SIG-M5 (cell line): ENCODE measurements at regions not wholly inside any gene's neighbourhood (a gene's known extent, or its start where the extent isn't known, plus 50 kb on each side); places are given as distances from the start of the nearest gene placed in this dataset.

ENCODE experiments used
- DNase-seq: peaks from one replicate; lab custom pipeline; 2025; lab: John Stamatoyannopoulos, UW

DNA sequence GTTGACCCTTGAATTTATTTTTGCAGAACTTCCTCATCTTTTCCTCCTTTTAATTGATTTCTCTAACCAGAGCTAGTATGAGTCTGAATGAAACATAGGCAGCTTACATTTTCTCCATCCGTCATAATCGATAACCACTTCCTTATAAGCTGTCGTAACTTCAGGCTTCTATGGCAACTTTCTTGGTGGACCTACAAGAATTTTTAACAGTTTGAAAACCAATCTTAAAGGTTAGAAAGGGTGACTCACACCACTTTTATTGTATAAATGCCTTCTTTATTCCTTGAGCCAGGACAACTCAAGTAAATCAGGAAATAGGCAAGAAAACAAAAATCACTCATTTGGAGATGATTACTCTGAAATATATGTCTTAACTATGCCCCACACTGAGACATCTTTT, 105.7 kb upstream of the KL start:
- peak; percentile 66 for DNase-seq

DNA sequence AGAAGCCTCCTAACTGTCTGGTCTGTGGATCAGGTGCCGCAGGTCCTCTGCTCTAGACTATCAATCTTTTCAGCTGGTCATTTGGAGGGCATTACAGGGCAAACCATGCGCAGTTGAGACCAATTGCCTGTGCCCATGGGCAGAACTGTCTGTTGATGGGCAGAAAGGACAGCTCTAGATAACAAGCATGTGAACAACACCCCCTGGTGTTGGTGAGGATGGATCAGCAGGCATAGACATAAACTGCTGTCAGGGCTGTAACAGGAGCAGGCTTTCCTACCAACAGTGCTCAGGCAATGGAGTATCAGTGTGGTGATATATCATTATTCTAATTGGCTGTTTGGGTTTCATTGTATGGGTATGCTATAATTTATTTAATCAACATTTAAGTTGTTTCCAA, 104.7 kb upstream of the KL start:
- DNase-seq: no peak

DNA sequence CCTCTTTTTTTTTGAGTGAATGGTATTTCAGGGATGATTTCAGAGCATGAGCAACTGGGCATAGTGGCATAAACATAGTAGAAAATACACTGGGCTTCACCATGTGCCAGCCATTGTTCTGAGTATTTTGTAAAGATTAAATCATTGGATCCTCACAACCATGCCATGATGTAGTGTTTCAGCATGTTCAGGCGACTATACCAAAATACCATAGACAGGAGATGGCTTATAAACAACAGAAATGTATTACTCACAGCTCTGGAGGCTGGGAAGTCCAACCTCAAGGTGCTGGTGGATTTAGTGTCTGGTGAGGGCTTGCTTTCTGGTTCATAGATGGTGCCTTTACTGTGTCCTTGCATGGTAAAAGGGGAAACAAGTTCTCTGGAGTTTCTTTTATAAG, 101.5 kb upstream of the KL start:
- DNase-seq: no peak

DNA sequence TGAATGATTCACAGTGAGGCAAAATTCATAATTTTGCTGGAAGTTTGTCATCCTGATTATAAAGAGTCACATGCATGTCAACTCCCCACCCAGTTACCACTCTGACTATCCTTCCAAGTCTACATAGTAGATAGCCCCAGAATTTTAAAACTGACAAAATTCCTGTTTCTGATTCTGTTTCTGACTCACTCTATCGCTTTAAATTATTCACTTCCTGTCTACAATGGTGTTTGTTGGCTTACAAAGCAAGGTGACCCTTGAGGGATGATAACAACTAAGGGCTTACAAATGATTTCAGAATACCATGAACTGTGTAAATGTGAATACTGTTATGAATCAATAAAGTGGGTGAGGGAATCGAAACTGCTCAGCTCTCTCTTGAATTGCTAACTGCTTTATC, 98.7 kb upstream of the KL start:
- DNase-seq: no peak

DNA sequence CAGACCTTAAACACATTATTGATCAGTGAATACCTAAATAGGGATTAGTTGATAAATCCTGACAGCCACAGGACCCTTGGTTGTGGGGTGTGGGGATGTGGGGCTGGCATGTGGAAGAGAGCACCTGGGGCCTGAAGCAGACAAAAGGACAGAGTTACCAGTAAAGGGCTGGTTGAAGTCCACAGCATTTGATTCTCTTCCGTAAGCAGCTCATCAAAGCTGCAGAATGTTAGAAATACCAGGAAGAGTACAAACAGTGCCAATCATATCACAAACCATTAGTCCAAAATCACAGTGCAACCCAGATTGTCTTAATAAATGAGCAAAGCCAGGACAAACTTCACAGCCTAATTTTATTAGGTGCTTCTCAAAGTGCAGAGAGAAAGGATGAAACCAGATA, 92.5 kb upstream of the KL start:
- no peak for DNase-seq

DNA sequence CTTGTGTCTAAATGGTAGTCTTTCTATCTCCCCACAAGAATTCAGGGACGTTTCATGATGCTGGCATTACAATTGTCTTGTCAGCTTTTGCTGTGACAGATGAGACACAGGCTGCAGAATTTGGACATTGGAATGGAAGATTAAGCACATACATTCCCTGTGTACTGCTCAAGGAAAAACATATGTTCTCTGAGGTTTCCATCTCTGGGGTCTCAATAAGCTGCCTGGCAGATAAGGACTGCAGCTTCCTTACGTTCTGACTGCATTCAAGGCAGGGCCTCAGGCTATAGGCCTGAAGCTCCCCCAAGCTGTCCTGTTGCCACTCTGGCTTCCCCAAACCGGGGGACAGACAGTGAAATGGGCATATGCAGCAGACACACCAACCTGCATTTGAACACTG, 91.3 kb upstream of the KL start:
- no peak for DNase-seq

DNA sequence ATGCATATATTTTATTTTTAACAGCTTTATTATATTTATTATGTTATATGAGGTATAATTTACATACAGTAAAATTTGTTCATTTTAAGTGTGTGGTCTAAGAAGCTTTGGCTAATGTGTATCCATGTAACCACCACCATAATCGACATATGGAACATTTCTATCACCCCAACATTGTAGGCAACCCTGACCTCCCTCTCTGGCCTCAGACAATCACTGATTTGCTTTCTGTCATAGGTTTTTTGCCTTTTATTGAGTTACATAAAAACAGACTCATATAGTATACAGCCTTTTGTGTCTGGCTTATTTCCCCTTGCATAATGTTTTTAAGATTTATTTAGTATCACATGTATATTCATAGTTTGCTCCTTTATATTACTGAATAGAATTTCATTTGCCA, 90.7 kb upstream of the KL start:
- DNase-seq: no peak

DNA sequence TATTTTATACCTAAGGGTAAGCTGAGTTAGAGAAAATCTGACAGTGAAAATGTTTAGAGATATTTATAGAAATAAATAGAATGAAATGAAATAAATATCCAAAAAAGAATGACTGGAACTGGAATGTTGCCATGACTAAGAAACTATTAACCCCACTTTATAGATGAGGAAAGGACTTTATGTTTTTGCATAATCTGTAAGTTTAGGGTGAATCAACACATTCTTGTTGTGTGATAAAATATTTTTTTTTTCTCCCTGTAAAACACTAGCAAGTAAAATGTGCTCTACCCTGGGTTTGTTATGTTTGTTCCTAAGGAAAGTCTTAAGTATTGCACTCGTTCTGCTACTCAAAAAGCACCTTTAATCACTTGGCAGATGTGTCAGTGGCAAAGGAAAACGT, 83.8 kb upstream of the KL start:
- DNase-seq: no peak

DNA sequence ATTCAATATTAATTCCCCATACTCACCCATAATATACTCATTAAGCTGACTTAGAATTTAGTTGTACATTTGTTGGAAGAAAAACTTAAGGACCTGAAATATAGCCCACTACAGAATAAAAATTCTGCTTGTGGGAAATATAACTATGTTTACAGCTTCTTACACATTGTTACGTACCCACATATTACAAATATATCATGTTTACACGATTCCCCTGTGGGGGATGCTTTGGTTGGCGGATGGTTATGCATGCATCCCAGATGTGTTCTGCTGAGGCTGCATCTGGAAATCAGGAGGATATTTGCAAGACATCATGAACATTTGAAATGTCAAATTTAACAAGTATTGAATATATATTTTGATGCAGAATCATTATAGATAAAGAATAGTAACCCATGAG, 79.5 kb upstream of the KL start:
- DNase-seq: no peak

DNA sequence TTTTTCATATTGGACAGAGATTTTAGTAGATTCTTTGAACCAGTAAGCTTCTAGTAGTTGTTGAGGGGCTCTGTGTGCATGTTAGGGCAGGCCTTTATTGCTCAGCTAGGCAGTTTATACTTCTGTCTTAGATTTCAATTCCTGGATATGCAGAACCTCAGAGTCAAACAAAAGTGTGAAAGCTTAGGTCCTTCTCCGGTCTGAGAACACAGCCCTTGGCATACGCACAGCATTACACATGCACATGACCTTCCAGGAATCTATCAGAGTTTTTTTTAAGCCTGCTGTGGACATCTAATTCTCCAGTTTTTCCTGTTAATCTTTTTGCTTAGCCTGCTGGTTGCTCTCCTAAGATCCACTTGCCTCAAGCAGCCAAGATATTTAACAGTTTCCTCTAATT, 77.9 kb upstream of the KL start:
- no peak for DNase-seq

DNA sequence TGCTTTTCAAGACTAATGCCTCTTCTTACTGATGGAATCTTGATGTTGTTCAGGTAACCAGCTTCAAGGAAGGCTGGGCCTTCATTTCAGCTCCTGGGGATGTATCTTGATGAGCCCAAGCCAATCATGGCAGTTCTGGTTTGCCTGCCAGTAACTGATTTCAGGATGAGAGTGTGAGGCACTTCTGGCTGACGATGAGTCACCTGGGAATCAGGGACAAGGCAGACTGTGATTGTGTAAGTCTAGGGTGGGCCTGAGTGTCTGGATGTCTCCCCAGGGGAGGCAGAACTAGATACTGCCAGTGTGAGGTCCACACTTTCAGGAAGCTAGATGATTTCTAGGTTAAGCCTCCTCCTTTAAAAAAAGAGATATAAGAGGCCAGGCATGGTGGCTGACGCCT, 77.3 kb upstream of the KL start:
- no peak for DNase-seq

DNA sequence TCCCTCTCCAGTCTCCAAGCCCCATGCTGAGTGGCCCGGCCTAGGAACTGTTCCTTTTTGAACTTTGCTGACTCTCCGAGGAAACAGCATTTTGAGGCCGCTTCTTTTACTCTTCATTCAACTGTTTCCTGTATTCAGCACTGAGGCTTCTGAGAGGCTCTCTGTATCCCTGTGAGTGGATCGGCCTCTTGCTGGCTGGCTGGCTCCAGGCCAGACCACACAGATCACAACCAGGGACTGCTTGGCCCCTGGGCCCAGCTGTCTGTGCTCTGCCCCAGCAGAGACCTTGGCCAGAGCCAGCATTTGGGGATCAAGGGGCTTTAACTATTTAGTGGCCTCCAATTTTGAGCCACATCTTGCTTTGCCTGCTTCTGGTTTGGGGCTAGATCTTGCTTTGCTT, 75.6 kb upstream of the KL start:
- no peak for DNase-seq

DNA sequence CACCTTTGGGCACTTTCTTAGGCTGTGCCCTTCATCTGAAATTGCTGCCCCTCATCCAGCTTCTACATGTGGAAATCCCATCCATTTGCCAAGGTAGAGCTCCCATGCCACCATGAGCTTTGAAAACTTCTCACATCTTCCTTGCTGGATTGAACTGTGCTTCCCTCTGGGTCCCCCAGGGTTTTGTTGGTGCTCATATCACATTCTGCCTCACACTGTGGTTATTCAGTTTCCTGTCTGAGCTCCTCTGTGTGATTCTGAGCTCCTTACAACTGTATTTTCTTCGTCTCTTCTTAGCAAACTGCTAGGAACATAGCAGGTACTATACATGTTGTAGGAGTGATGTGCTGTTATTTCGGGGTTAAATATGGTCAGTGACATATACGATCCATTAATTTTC, 74.9 kb upstream of the KL start:
- DNase-seq: no peak

DNA sequence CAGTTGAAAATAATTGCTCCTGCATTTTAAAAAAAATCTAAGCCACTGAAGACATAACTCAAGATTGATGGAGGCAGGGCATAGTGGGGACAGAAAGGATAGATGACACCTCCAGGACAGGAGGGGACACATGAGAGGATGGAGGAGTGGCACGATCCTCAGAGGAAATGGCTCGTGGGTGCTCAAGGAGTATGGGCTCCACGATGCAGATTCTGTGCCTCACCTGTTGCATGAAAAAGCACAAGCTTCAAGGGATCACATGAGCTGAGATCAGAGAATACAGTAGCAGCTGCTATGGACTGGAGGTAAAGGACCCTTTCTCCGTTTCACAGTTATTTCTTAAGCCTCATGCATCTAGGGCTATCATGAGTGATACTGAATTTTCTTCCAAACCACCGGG, 69.7 kb upstream of the KL start:
- DNase-seq: no peak

DNA sequence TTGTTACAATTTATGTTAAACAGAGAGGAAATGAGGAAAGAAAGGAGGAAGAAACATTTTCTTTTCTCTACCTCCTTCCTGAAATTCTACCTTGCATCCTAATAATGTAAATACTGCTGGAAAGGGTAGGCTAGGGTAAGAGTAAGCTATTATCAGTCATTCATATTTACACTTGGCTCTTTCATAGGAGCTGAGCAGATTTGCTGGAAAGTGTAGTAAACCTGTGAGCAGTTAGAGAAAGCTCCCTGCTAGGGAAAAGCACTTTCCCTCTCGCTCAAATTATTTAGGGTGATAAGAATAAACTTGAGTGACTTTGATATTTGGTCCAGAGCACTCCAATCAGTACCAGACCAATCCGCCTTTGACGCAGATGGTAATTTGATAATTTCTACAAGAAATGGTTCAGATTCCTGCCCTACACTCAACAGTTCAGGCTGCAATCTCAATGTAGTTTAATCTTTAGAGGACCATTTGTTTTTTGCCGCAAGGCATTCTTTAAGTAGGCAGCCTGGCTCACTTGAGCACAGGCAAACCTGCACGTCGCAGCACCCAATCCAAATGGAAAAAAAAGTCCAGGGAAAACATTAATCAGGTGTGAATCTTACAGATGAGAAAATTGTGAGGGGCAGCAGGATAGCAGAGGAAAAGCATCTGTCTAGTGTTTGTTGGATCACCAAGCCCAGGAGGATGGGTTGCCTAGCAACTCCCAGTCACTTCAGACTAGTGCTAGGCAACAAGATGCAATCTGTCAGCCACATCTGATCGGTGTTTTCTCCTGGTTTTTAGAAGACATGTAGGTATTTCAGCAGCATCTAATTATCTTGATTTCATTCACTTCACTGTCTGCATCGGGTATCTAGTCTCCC, 68.6 kb upstream of the KL start:
- DNase-seq: no peak

DNA sequence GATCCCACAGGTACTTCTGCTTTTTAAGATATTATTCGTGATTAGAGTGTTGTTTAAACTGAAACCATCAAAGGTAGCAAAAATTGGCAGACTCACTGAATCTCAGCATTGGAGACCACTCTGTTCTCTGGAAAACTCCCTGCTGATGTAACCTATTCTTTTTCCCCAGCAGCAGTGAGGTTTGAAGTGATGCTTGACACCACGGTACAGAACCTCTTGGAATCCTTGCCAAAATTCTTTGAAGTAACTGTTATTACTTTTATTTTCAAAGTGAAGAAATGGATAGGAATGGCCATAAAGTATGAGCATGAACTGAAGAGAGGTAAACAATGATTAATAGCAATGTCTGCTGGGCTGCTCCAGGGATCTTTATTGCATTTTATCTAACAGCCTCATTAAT, 66.4 kb upstream of the KL start:
- no peak for DNase-seq

DNA sequence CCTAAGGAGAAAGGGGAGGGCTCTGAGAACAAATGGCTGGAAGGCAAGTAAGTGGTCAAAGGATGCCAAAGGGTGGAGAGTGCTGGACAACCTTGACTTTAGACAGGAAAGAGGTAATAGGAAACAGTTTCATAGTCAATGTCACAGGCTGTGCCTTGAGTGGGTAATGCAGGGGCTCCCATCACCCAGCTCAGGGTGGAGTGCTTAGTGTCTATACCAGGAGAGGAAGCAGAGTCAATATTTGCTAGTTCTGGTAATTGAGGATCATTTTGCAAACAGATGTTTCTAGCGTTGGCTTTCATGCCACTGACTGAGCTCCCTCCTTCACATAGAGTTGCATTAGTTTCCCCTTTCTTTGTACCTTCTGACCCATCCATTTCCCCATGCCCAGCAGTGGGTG, 64.6 kb upstream of the KL start:
- DNase-seq: no peak

DNA sequence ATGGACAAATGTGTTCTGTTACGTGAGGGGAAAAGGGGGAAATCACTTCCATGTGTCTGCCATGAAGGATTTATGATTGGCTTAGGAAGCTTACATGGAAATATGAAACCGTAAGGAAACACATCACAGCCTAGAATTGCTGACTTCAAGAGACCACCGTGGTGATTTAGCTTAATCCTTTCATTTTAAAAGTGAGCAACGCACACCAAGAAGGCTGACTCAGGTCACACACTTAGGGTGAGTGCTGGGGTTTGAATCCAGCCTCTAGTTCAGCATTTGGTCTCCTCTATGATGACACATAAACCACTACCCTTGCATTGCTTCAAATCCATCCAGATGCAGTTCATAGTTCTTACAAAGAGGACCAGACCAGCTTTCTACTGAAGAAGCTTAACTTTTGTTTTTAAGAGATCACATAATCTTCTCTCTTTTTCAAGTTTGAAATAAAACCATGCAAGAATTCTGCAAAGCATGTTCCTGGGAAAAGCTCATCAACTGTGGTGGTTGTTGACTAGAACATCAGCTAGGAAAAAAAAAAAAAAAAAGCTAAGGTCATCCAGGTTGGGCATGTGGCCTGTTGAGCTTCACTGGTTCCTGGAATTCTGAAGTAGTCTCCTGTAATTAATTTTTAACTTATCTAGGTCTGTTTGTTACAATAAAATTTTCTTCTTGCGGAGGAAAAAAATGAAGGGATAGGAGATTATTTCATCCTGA, 60.2 kb upstream of the KL start:
- DNase-seq: no peak

DNA sequence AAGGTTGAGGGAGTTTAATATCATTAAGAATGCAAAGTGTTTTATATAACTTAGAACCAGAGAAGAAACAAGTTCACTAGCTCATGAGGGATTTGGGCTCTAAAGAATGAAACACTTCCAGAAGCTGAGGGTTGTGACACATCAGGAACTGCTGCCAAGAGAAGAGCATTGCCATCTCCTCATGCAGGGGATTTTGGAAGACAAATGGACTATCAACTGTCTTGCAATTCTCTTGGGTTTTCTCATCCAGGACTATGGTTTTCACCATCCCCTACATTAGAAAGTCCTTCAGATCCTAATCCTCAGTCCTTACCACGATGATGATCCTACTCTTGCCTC, 59.7 kb upstream of the KL start:
- DNase-seq: no peak

DNA sequence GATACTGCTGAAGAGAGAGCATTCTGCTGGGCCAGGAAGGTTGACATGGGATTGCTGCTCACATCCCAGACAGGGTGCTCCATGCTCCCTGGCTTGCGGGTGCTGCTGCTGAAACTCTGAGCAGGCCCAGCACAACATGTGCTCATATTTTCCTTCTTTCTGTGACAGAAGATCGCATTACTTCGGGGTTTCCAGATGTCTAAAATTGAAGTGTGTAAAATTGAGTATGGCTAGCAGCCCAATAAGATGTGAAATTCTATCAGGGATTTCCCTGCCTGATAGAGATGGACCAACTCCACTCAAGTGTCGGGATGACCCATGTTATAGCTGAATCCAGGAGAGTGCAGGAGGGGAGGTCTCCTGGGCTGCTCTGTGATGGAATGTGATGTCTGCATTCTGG, 55.6 kb upstream of the KL start:
- no peak for DNase-seq

DNA sequence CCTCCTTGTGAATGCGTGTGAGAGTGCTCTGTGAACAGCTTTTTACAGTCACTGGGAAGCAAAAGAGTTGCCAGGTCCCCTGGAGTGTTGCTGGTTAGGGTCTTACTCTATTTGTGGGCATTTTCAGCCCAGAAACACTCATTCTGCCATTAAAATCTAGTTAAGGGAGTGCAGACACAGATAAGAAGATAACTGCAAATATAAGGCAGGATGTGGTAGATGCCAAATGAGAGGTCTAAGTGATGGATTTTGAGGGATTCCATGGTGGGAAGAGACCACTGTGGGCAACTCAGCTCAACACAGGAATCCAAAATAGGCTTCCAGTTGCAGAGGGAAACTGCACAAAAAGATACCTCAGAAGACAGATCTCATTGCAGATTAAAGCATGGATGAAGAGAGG, 54.5 kb upstream of the KL start:
- DNase-seq: no peak

DNA sequence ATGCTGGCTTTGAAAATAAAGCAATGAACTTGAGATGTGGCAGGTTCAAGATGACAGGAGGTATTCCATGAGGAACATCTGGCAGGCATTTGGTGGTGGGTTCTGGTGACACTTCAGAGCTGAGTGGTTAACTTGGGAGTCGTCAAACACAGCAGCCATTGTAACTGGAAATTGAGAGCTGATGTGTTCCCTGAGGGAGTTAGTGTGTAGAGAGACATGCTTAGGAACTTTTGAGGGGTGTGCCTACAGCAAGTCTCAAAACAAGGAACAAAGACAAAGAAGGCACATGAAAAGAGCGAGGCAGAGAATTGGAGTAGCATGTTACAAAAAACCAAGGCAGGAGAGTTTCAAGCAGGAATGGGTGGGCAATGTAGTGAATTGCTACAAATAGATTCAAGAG, 53.9 kb upstream of the KL start:
- DNase-seq: no peak

DNA sequence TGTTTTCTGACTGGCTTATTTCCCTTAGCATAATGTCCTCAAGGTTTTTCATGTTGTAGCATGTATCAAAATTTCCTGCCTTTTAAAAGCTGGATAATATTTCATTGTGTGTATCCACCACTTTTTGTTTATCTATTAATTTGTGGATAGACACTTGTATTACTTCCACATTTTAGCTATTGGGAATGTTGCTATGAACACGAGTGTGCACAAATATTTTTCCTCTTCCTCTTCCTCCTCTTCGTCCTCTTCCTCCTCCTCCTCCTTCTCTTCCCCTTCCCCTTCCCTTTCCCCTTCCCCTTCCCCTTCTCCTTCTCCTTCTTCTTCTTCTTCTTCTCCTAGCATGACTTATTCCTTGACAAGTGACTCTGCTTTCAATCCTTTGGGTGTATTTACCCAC, 51.2 kb upstream of the KL start:
- DNase-seq: no peak
